Stimulated activated CD8-positive, alpha-beta memory T cell treated with anti-CD3 and anti-CD28 coated beads, Interleukin-15, amount 100 ng/mL, for 1 hour (primary cell): ENCODE measurements at regions not wholly inside any gene's neighbourhood (a gene's known extent, or its start where the extent isn't known, plus 50 kb on each side); places are given as distances from the start of the nearest gene placed in this dataset.
"Not testable (repeated sequence)": the region's sequence is repeated elsewhere in the genome, so short reads cannot be mapped to it uniquely, and the experiment has no call there.

Experiments
- DNase-seq: peaks from one replicate; pipeline ENCODE4 v3.0.0-alpha.2; 2020; ENCODE audit warnings: low read depth

DNA sequence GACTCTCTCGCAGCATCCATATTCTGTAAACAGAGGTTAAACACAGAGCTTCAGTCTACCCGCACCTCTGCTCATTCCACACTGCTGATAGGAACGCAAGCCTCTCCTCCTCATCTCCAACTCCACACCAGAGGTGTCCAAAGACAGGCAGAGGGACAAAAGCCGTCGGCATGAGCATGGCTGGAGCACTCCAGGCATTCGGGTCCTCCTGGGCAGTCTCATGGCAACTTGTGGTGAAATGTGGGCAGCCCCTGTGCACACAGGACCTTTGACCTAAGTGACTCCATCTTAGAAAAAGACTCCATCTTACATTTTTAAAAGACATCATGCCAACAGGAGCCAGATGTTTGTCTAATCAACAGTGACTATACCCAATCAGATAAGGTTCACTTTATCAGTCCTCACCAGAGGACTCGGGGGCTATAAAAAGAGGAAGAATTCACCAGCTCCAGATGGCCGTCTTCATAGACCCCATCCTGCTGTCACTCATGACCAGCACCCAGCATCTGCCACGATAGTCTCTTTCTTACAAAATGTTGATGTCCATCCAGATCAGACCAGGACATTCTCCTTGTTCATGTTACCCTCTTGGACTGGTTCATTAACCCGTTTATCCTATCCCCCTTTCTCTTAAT lies 304.4 kb downstream of the ANAPC1 start:
- not testable (repeated sequence) for DNase-seq

DNA sequence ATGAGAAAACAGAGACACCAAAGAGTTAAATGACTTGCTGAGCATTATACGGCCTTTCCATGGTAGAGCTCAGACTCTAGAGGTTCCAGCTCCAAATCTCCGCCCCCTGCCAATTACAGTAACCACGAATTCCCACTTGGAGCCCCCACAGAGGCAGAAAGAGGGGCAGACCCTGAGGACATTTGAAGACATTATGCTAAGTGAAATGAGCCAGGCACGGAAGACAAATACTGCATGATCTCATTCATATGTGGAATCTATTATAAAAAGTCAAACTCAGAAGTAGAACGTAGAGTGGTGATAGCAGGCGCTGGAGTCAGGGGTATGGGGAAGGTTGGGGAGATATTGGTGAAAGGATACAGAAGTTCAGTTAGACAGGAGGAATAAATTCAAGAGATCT lies 303.4 kb downstream of the ANAPC1 start:
- DNase-seq: not testable (repeated sequence)

DNA sequence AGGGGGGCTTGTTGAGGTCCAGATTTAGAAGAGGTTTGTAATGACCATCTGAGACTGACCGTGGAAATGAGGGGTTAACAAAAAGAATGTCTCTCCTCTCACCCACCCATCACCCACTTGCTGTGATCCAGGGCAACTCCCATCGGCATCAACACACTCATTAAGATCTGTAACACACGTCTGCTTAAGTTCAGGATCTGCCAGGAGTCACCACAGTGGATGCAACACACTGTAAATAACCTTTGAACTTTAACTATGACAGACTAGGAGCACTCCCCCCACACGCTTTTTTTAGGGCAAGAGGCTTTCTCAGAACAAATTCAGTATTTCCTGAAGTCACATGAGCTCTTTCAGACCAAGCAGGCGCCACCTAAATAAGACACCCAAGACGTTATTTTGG lies 301.9 kb downstream of the ANAPC1 start:
- not testable (repeated sequence) for DNase-seq

DNA sequence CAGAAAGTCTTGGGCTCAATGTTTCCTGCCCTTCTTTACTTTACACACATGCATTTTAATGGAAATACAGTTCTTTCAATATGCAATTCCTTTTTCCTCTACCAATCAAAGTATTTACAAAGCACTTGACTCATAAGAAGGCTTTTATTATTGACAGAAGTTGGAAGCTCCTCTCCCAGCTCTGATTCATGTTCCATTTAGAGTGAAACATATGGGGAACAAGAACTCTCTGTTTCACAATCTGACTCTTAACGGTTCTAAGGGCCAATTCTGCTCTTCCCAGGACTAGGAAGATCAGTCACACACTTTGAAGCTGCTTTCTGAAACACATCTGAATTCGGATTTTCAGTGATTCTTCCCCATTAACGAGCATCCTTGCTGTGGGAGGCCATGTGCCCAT lies 300.5 kb downstream of the ANAPC1 start:
- DNase-seq: not testable (repeated sequence)

DNA sequence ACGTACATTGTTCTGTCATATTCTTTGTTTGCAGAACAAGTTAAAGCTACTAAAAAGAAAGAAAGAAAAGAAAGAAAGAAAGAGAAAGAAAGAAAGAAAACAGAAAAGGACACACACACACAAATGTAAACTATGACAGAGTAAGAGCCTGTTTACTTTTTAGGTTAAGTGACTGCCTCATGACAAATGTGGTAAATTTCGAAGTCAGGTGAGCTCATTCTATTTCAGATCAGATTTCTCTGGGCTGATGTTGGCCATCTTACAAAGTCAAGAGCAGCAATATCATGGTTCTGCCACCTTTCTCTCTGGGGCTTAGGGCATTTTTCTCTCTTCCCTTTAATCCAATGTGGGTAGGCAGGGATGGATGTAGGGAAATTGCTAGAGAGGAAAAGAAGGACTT lies 299.5 kb downstream of the ANAPC1 start:
- DNase-seq: not testable (repeated sequence)

DNA sequence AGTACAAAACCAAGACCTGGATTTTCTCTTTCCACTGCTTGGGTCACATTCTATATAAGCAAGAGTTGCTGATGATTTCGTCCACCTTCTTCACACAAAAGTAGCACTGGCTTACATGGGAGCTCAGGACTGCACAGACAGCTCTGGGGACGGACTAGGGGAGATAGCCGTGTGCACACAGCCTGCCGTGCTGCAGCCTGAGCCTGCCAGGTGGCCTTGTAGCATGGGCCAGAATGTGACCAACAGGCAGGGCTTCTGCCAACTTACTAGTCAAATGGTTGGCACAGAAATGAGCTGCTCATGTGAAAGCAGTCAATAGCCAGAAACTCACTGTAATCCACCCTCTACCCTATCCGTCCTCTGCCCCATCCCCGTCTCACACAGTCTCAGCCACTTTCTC lies 299.0 kb downstream of the ANAPC1 start:
- DNase-seq: not testable (repeated sequence)

DNA sequence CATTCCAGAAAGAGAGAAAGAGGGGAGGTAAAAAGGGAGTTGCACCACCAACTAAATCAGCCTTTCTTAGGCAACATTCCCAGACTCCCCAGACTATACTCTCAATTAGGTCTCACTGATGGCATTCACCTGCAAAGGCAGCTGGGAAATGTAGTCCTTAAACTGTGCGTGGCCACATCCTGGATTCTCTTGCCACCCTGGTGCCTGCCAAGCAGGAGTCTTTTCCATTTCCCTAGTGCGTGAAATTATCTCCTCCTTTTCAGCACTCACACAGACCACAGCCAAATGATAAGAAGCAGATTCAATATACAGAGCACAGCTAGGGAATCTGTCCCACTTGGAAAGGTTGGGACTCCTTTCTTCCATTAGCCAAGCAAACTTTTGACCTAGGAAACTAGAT lies 298.0 kb downstream of the ANAPC1 start:
- not testable (repeated sequence) for DNase-seq

DNA sequence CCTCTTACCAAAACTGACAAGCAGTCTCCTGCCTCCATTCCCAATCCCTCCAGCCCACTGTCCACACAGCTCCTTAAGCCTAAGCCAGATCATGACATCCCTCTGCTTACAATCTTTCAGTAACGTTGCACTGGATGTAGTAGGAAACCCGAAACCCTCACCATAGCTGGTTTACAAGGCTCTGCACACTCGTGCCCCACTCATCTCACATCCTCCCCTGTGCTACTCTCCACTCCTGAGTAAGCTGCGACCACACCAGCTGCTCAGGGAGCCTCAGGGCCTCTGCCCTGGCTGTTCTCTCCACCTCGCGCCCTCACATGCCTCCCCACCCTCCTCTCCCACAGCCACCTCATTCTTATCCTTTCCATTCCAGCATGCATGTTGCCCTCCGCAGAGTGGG lies 288.9 kb downstream of the ANAPC1 start:
- not testable (repeated sequence) for DNase-seq

DNA sequence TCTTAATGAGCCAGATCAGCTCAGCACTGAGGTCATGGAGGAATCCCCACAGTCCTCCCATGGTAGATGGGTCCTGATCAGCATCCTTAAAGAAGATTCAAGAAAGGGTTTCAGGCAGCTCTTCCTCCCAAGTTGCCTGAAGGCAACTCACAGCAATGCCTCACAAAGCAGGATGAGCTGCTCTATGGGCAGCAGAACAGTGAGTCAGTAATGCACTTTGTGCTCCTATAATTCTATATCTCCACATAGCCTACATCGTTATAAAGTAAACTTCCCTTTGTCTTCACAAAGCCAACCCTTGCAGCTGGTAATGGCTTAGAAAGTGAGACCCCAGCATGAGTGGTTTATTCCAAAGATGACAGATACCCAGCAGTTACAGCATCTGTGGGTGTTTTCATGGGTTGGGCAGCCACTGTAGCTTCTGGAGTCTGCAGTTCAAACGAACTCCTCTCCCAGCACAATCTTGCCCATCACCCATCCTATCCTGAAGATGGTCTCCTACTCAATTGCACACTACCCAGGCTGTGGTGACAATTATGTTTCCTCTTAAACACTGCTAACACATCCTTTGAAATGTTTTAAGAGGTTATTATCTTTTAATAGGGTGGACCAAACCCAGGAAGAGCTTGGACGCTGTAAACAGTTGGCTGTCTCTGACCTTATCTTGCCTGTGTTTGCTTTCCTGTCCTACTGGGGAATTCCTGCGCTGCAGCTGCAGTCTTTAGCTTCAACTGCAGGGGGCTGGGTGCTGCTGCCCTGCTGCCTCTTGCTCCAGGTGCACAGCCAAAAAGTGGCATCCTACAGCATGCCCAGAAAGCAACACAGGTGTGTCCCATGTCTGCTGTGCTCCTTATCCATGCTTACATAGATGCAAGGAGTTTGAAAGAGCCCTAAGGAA lies 286.9 kb downstream of the ANAPC1 start:
- DNase-seq: not testable (repeated sequence)

DNA sequence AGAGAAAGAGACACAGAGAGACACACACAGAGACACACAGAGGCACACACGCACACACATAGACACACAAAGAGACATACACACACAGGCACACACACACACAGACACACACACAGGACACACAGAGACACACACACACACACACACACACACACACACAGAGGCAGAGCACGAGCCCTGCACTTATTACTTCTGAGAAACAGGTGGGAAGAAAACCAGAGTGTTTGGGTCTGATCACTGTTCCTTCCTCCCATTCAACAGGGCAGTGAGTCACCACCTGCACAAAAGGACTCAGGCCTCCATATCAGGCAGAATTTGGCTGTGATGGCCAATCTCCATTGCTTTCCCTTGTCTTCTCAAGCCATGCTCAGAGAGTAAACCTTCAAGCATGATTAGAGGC lies 285.0 kb downstream of the ANAPC1 start:
- DNase-seq: not testable (repeated sequence)

DNA sequence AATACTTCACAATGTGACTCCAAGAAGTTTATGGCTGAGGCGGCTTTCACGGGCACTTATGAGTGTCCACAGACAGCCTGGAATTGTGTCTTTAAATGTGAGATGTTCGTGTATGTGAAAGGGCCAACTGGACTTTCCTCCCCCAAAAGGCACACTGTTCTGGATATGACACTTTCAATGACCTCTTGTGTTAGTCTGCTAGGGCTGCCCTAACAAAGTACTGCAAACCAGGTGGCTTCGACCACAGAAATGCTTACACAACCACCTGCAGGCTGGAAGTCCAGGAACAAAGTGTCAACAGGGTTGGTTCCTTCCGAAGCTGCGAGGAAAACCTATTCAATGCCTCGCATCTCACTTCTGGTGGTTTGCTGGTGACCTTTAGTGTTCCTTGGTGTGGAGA lies 281.7 kb downstream of the ANAPC1 start:
- not testable (repeated sequence) for DNase-seq

DNA sequence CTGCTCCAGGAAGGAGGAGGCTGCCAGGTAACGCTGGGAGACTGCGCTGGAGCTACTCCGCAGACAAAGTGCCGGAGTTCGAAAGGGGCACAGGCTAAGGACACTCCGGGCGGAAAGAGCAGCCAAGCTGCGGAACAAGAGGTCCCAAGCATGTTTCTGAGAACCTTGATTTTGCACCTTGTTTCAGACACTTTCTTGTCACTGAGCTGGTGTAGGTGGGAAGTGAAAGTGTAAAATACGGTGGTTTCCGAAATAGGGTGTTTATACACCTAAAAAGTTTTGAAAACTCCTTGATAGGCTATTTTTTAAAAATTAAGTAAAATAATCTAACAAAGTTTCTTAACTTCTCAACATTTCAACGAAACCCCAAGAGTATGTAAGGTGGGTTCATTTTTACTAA lies 278.2 kb downstream of the ANAPC1 start:
- not testable (repeated sequence) for DNase-seq

DNA sequence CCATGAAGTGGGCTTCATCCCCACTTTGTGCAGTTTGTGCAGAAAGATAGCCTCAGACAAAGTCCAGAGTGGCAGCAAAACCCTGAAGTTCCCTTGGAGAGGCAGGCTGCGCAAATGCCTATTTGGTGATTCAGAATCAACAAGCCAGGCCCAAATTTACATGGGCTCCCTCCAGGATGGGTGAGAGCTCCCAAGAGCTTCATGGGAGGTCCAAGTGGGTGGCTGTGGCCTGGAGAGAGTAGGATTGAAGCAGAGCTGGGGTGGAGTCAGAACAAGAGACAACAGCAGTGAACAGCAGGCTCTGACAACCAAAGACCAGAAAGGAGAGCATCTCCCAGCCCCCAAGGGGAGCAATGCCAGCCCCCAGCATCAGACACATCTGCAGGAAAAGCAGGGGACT lies 277.4 kb downstream of the ANAPC1 start:
- DNase-seq: not testable (repeated sequence)

DNA sequence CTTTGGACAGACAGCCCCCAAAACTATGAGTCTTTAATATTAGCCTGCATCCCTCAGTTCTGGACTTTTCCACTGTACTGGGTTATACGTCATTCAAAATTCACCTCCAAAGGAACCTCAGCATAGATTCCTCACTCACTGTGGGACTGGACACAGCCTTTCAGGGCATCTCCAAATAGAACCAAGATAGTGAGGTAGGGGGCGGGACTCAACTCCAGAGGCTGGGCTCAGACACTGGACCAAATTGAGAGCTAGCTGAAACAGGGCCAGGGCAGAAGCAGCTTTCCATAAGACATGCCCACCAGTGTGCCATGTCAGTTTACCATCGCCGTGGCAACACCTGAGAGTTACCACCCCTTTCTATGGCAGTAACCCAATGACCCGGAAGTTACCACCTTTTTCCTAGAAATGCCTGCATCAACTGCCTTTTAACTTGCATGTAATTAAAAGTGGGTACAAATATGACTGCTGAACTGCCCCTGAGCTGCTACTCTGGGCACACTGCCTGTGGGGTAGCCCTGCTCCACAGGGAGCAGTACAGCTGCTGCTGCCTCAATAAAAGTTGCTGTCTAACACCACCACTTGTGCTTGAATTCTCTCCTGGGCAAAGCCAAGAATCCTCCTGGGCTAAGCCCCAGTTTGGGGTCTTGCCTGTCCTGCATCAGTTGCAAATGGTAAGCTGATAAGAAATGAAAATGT lies 274.7 kb downstream of the ANAPC1 start:
- not testable (repeated sequence) for DNase-seq

DNA sequence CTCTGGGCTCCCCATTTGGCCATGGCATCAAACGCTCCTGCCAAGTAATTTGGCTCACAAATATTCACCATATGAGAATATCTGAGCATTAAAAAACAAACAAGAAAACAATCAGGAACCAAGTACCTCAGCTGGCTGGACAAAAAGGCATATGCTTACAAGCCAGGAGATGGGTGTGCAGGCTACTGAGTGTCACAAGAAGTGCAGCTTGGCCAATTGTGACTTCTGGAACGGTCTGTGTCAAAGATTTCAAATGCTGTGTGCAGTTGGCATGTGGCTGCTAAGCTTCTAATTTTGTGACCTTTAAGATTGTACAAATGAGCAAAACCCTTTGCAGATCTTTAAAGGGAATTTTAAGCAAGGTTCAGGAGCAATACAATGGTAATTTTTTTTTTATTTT lies 274.0 kb downstream of the ANAPC1 start:
- DNase-seq: not testable (repeated sequence)

DNA sequence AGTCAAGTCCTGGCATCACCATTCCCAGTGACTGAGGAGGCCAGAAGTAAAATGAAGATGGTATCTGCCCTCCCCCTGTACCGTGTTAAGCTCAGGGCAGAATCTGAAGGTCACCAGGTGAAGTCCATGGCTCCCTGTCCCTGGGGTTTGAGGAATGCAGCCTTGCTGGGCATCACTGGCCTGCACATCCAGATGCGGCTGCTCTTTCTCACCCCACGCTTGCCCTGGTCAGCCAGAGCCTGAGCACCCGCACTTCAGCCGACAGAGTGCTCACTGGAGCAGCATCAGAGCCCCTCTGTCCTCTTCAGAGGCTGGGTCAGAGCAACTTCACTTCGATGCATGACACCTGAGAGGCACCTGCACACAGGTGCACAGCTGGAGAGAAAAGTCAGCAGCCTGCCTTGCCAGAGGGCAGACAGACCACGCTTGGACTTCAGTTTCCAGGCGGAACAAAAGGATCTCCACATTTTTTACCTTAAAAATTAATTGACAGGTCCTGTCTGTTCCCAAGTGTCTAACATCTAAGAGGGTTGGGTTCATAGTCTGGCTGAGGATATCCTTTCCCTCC lies 267.3 kb downstream of the ANAPC1 start:
- no peak for DNase-seq

DNA sequence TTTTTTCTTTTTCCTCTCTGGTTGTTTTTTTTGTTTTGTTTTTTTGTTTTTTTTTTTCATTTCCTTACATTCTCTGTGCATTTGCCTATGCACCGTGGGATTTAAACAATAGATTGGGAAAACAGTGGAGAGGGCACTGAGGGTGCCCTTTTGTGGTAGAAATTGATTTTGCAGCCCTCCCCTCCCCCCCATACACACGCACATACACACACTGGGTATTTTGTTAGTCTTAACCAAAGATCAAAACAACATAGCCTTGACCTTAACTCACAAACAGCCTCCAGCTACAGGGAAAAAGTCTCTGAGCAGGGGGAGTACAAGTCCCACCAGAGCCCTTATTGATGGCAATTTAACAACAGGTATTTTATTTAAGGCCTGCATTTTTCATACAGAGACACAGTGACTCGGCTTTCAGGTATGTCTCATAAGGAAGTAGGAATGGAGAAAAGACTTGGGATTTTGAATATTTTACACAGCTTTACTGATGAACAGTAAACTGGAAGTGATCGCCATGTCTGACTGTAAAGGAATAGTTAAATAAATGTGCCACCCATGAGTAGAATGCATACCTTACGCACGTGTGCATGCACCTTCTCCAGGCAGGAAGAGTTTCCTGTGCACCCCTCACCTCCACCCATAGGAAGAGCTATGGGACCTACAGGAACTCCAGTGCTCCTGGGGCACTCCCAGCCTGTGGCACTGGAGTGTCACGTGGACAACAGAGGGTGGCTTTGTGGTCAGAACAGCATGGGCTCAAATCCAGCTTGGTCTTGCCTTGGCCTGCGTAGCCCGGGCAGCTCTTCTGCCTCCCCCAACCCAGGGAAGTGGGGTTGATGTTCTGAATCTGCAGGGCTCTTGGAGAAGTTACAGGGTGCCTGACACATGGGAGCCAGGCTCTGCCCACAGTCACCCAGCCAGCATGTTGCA lies 266.4 kb downstream of the ANAPC1 start:
- DNase-seq: no peak

DNA sequence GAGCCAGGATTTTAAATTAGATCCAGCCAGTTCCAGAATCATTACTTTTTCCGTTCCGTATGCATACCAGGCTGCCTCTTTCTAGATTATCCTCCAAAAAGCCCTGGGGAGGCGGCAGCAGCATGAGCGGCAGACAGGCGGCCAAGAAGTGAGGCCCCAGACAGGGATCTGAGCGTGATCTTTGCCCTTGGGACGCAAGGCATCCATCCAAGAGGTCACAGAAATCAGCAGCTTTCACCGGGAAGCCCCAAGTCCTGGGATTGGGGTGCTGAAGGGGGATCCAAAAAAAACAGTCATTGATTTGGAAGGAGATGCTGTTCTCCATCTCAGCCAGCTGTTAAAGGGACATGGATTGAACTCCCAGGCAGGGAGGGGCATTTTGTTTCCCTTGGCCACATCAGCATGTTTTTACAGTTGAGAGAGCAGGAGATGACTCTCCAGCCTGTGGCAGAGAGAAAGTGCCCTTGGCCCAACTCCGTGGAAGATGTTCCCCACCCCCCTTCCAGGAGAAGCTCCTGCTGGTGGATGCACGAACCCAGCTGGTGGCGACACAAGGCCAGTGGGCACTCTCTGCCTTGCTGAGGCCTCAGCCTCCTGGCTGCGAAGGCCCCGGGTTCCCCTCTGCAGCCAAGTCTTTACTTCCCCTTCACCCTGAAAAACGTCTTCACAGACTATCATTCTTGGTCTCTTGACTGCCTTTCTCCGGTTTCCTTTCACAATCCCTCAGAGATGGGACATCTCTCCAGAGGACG lies 265.6 kb downstream of the ANAPC1 start:
- DNase-seq: no peak

DNA sequence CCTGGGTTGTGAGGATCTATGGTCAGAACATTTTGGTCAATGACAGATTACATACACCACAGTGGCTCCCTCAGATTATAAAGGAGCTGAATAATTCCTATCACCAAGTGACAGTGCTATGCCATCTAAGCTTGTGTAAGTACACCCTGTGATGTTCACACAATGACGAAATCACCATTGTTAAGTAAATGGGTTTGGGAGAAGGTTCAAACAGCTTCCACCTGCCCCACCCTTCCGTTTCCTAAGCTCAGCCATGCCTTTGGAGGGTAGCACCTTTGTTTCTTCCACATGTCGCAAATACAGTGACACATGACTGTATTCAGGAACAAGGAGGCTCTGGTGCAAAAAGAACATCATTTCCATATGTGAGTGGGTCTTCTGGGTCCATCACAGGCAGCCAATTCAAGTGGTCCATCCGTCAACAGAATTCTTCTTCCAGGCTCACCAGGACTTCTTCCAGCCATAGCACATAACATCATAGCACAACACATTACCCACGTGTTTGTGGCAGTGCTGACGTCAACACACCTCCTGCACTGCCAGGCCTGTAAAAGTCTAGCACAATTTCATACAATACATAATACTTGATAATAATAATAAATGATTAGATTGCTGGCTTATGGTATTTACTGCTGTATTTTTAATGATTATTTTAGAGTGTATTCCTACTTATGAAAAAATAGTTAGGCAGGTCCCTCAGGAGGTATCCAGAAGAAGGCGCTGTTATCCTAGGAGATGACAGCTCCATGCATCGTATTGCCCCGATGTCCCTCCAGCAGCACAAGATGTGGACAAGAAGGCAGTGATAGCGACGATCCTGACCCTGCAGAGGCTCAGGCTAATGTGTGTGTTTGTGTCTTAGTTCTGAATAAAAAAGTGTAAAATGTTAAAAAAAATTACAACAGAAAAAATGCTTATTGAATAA lies 264.8 kb downstream of the ANAPC1 start:
- DNase-seq: no peak
